GM23338 (cell line): ENCODE measurements at regions not wholly inside any gene's neighbourhood (a gene's known extent, or its start where the extent isn't known, plus 50 kb on each side); places are given as distances from the start of the nearest gene placed in this dataset.

Experiments used
- ATAC-seq: fragments of 200-7000 bp; cut with Tn5 transposase; 3 replicates; pipeline ENCODE4 v1.9.1; 2020
- DNase-seq: peaks from one replicate; pipeline ENCODE4 v3.0.0-alpha.2; 2015; ENCODE audit warnings: low spot score
- H2AFZ ChIP-seq: fragments of 200-600 bp; sonication (generic); 2 replicates; pipeline ENCODE4 v1.8.0; 2016; ENCODE audit warnings: antibody characterized with exemption, mild to moderate bottlenecking, moderate library complexity
- H3F3A ChIP-seq: fragments of 200-600 bp; sonication (generic); replicated peaks from 2 replicates; pipeline ENCODE4 v1.8.0; 2017; ENCODE audit warnings: antibody characterized with exemption, mixed run types, low read depth
- H3K27ac ChIP-seq: fragments of 200-600 bp; sonication (generic); 2 replicates; pipeline ENCODE4 v1.6.1; 2016; ENCODE audit warnings: low read depth
- H3K27me3 ChIP-seq: fragments of 200-600 bp; sonication (generic); 2 replicates; pipeline ENCODE4 v1.8.0; 2016; ENCODE audit warnings: mild to moderate bottlenecking, mixed run types, moderate library complexity; ENCODE audit not compliant: insufficient read depth
- H3K36me3 ChIP-seq: fragments of 200-600 bp; sonication (generic); 2 replicates; pipeline ENCODE4 v1.8.0; 2016; ENCODE audit warnings: mild to moderate bottlenecking; ENCODE audit not compliant: insufficient read depth
- H3K4me1 ChIP-seq: fragments of 200-600 bp; sonication (generic); 2 replicates; pipeline ENCODE4 v1.8.0; 2016; ENCODE audit warnings: mild to moderate bottlenecking, moderate library complexity; ENCODE audit not compliant: insufficient read depth
- H3K4me2 ChIP-seq: fragments of 200-600 bp; sonication (generic); 2 replicates; pipeline ENCODE4 v1.7.1; 2017; ENCODE audit warnings: mixed run types
- H3K4me3 ChIP-seq: fragments of 200-600 bp; sonication (generic); 2 replicates; pipeline ENCODE4 v1.6.1; 2016; ENCODE audit warnings: mixed run types
- H3K79me2 ChIP-seq: fragments of 200-600 bp; sonication (generic); replicated peaks from 2 replicates; pipeline ENCODE4 v1.8.0; 2017; ENCODE audit warnings: mild to moderate bottlenecking; ENCODE audit not compliant: insufficient read depth
- H3K9me2 ChIP-seq: fragments of 200-600 bp; sonication (generic); 2 replicates; pipeline ENCODE4 v1.8.0; 2017; ENCODE audit not compliant: insufficient read depth
- H4K20me1 ChIP-seq: fragments of 200-600 bp; sonication (generic); replicated peaks from 2 replicates; pipeline ENCODE4 v1.8.0; 2017; ENCODE audit warnings: mild to moderate bottlenecking; ENCODE audit not compliant: insufficient read depth
- H3K27ac Mint-ChIP-seq: 2 replicates; pipeline ENCODE4 v1.8.0; 2020; ENCODE audit warnings: inconsistent platforms, mild to moderate bottlenecking, moderate library complexity, mixed read lengths
- H3K27me3 Mint-ChIP-seq: 3 replicates; pipeline ENCODE4 v1.8.0; 2022; ENCODE audit warnings: low read depth, mild to moderate bottlenecking, moderate library complexity, mixed read lengths, inconsistent platforms; ENCODE audit not compliant: insufficient read depth, poor library complexity
- H3K36me3 Mint-ChIP-seq: 3 replicates; pipeline ENCODE4 v1.8.0; 2021; ENCODE audit warnings: low read depth, mild to moderate bottlenecking, inconsistent platforms, moderate library complexity, mixed read lengths
- H3K4me1 Mint-ChIP-seq: 3 replicates; pipeline ENCODE4 v1.8.0; 2020; ENCODE audit warnings: mild to moderate bottlenecking, inconsistent platforms, mixed read lengths
- H3K4me3 Mint-ChIP-seq: 3 replicates; pipeline ENCODE4 v1.8.0; 2021; ENCODE audit warnings: moderate library complexity, mild to moderate bottlenecking, inconsistent platforms, mixed read lengths
- H3K9me3 Mint-ChIP-seq: 3 replicates; pipeline ENCODE4 v1.8.0; 2020; ENCODE audit warnings: moderate library complexity, mild to moderate bottlenecking, inconsistent platforms, mixed read lengths
- EZH2phosphoT487 ChIP-seq: fragments of 200-600 bp; sonication (generic); IDR thresholded peaks from one replicate; pipeline ENCODE4 v1.8.1; 2018; ENCODE audit warnings: antibody characterized with exemption; ENCODE audit not compliant: unreplicated experiment
- JUNB ChIP-seq: IDR thresholded peaks from one replicate; pipeline ENCODE4 v1.6.1; 2016; ENCODE audit warnings: antibody characterized with exemption; ENCODE audit not compliant: unreplicated experiment
- NANOG ChIP-seq: IDR thresholded peaks from 2 replicates; pipeline ENCODE4 v1.6.1; 2016; ENCODE audit warnings: antibody characterized with exemption, borderline replicate concordance
- STAT1 ChIP-seq: IDR thresholded peaks from one replicate; pipeline ENCODE4 v1.6.1; 2016; ENCODE audit warnings: antibody characterized with exemption; ENCODE audit not compliant: unreplicated experiment
- ZNF462 ChIP-seq: fragments of 250-450 bp; sonication (Bioruptor Pico); IDR thresholded peaks from 2 replicates; pipeline ENCODE4 v1.5.0; 2020; ENCODE audit warnings: mild to moderate bottlenecking, moderate library complexity
- TF ChIP-seq, protein P1 (sequence below): IDR thresholded peaks from 2 replicates; pipeline ENCODE4 v1.6.1; 2016; ENCODE audit warnings: antibody characterized with exemption

DNA sequence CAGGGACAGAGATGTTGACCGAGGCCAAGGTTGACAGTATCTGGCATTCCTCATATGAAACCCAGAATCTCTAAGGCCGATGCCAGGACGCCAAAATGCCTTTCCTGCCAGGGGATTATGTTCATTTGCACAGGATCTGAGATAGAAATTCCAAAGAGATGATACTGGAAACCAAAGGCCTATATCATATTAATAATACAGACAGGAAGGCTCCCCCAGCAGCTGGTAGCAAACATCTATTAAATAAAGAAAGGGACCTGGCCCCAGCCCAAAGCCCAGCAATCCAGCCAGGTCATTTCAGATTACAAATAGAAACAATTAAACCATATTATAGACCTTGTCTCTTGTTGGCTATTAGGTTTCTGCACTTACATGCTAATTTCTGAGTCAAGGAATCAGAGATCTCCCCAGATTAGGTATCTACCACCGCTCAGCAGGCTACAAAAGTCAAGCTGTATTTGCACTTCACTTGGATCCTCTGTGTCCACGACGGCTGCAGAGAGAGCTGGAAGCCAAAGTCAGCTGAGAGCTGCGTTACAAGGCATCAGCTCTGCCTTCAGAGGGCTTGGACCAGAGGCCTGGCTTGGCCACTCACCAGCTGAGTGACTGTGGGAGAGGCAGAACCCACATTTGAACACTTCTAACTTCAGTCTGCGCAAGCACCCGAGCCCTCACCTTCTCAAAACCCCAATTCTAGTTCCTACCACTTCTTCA is 269.3 kb upstream of the SIX2 start:
- H4K20me1 ChIP-seq, result no peaks in the 10 kb centered on the region
- Mint-ChIP-seq H3K27ac (no peak overlapping the region), H3K9me3 (peaks cover 2% of the 10 kb centered on the region; the same call in 1 of the 3 replicates), H3K4me1 (peaks cover 22% of the 10 kb centered on the region; the same call in 2 of the 3 replicates), H3K36me3 (peaks cover 3% of the 10 kb centered on the region; the same call in 1 of the 3 replicates), H3K4me3 (no peak overlapping the region), H3K27me3 (peaks cover 11% of the 10 kb centered on the region)
- no peak overlapping the region for H3K4me2 ChIP-seq
- peaks cover 14% of the 10 kb centered on the region; the same call in 1 of the 2 replicates for H3K4me1 ChIP-seq
- H3K27ac ChIP-seq, result no peak overlapping the region
- H3K27me3 ChIP-seq, result no peaks in the 10 kb centered on the region
- DNase-seq (no peak), ATAC-seq (no peak)
- no peaks in the 10 kb centered on the region for H3K36me3 ChIP-seq
- no peaks in the 10 kb centered on the region for H3K79me2 ChIP-seq
- H3K9me2 ChIP-seq, result peaks cover 10% of the 10 kb centered on the region; the same call in 1 of the 2 replicates
- no peak overlapping the region for H3K4me3 ChIP-seq
- TF ChIP-seq ZNF462 (CRISPR knock-in tag) (no peak), NANOG (no peak), STAT1 (no peak), JUNB (no peak), EZH2phosphoT487 (no peak)
- TF ChIP-seq, protein P1, sequence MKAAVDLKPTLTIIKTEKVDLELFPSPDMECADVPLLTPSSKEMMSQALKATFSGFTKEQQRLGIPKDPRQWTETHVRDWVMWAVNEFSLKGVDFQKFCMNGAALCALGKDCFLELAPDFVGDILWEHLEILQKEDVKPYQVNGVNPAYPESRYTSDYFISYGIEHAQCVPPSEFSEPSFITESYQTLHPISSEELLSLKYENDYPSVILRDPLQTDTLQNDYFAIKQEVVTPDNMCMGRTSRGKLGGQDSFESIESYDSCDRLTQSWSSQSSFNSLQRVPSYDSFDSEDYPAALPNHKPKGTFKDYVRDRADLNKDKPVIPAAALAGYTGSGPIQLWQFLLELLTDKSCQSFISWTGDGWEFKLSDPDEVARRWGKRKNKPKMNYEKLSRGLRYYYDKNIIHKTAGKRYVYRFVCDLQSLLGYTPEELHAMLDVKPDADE, result no peak
- no peaks in the 10 kb centered on the region for H3F3A ChIP-seq
- no peak overlapping the region for H2AFZ ChIP-seq
